ENCODE measurements at regions not wholly inside any gene's neighbourhood (a gene's known extent, or its start where the extent isn't known, plus 50 kb on each side); places are given as distances from the start of the nearest gene placed in this dataset.

DNA sequence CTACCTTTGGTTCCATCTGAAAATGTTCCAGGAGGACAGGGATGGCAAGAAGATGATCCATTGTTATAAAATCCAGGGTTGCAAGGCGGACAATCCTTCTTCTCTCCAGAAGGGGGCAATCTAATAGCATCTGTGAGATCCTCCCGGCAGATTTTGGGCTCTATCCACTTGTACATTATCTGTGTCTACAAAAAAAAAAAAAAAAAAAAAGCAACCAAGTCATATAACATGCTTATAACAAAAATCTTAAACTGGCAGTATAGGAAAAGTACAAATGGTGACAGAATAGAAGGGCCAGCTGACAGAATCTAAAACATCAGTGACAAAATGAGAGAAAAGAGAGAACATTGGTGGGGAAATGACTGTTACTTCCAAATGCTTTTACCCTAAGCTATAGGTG is 132.7 kb downstream of the ELAPOR2 start:
- H3K27me3 ChIP-seq (replicated peaks in 1 of 4; ENCODE audit: control extremely low read depth in 1 of 4, control insufficient read depth in 3 of 4, insufficient read depth in 4 of 4, low read length in 3 of 4), result no peaks in the 10 kb centered on the region
- H3K4me2 ChIP-seq (replicated peaks; ENCODE audit: low read depth, low read length, poor library complexity, severe bottlenecking), result no peak overlapping the region
- TF ChIP-seq EZH2 (IDR thresholded peaks at IDR 0.05; ENCODE audit: borderline replicate concordance, insufficient read depth, low read depth, low read length, poor library complexity, severe bottlenecking), result no peak
- TF ChIP-seq, protein P1, sequence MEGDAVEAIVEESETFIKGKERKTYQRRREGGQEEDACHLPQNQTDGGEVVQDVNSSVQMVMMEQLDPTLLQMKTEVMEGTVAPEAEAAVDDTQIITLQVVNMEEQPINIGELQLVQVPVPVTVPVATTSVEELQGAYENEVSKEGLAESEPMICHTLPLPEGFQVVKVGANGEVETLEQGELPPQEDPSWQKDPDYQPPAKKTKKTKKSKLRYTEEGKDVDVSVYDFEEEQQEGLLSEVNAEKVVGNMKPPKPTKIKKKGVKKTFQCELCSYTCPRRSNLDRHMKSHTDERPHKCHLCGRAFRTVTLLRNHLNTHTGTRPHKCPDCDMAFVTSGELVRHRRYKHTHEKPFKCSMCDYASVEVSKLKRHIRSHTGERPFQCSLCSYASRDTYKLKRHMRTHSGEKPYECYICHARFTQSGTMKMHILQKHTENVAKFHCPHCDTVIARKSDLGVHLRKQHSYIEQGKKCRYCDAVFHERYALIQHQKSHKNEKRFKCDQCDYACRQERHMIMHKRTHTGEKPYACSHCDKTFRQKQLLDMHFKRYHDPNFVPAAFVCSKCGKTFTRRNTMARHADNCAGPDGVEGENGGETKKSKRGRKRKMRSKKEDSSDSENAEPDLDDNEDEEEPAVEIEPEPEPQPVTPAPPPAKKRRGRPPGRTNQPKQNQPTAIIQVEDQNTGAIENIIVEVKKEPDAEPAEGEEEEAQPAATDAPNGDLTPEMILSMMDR (IDR thresholded peaks at IDR 0.05), result peak; percentile 81
- H2AFZ ChIP-seq (ENCODE audit: insufficient read depth, low read depth, low read length, poor library complexity, severe bottlenecking), result no peak overlapping the region
- peaks cover 4 to 6% of the 10 kb centered on the region in 2 donors for H3K4me1 ChIP-seq (ENCODE audit: control insufficient read depth in 2 of 2, insufficient read depth in 2 of 2, low read length in 2 of 2)
- ATAC-seq (ENCODE audit: low read depth) (peak; percentile 41), DNase-seq (peak; percentile 56)
- no peaks in the 10 kb centered on the region for H3K36me3 ChIP-seq (replicated peaks in 1 of 2; ENCODE audit: control extremely low read depth in 1 of 2, control insufficient read depth in 1 of 2, extremely low read depth in 1 of 2, insufficient read depth in 2 of 2, low read length in 1 of 2)
- ChIA-PET POLR2A (no interaction called here), CTCF (interaction anchor here (0.6 to 7.1 kb wide), 19 partner anchors 8 to 490 kb away, joined by 3 to 70 read pairs (median 5); partner anchors contain the start of gene DMTF1)
- Mint-ChIP-seq H3K4me3 (no peak overlapping the region), H3K27me3 (no peaks in the 10 kb centered on the region), H3K27ac (no peak overlapping the region), H3K4me1 (peaks cover 8% of the 10 kb centered on the region), H3K9me3 (ENCODE audit: insufficient read depth) (peaks cover 6% of the 10 kb centered on the region)
- intact Hi-C loops (cut with micrococcal nuclease), result loop anchor here (1.0 to 2.0 kb wide), 3 partner anchors 222 to 490 kb away; no protein-coding TSS in a partner anchor
- no peak overlapping the region for H3K27ac ChIP-seq (ENCODE audit: low read length in 2 of 2)
- H3K79me2 ChIP-seq (ENCODE audit: control insufficient read depth, insufficient read depth, low read length), result no peaks in the 10 kb centered on the region
- H3K9me3 ChIP-seq (ENCODE audit: control extremely low read depth in 1 of 3, control insufficient read depth in 2 of 3, insufficient read depth in 1 of 3, low read length in 2 of 3), result no peaks in the 10 kb centered on the region
- no CpG with 5 or more reads among the region's 2 CpGs for WGBS (ENCODE audit: insufficient coverage)
- H4K20me1 ChIP-seq (ENCODE audit: control insufficient read depth, insufficient read depth, low read length, poor library complexity, severe bottlenecking), result no peaks in the 10 kb centered on the region
- H3K4me3 ChIP-seq (ENCODE audit: control extremely low read depth in 1 of 5, extremely low read depth in 1 of 5, insufficient read depth in 1 of 5, low read depth in 2 of 5, low read length in 4 of 5), result no peak overlapping the region
- H3K9ac ChIP-seq (ENCODE audit: low read length), result no peak overlapping the region

- no peaks in the 10 kb centered on the region for H3K36me3 ChIP-seq (replicated peaks in 1 of 2; ENCODE audit: control extremely low read depth in 1 of 2, control insufficient read depth in 1 of 2, extremely low read depth in 1 of 2, insufficient read depth in 2 of 2, low read length in 1 of 2)
- H3K79me2 ChIP-seq (ENCODE audit: control insufficient read depth, insufficient read depth, low read length), result no peaks in the 10 kb centered on the region
- no peaks in the 10 kb centered on the region for H4K20me1 ChIP-seq (ENCODE audit: control insufficient read depth, insufficient read depth, low read length, poor library complexity, severe bottlenecking)
- TF ChIP-seq, protein P1 (IDR thresholded peaks at IDR 0.05), result no peak
- no peak for TF ChIP-seq EZH2 (IDR thresholded peaks at IDR 0.05; ENCODE audit: borderline replicate concordance, insufficient read depth, low read depth, low read length, poor library complexity, severe bottlenecking)
- H2AFZ ChIP-seq (ENCODE audit: insufficient read depth, low read depth, low read length, poor library complexity, severe bottlenecking), result no peak overlapping the region
- Mint-ChIP-seq H3K27ac (no peak overlapping the region), H3K9me3 (ENCODE audit: insufficient read depth) (peaks cover 6% of the 10 kb centered on the region), H3K4me1 (peaks cover 8% of the 10 kb centered on the region), H3K4me3 (no peak overlapping the region), H3K27me3 (no peaks in the 10 kb centered on the region)
- no peak overlapping the region for H3K27ac ChIP-seq (ENCODE audit: low read length in 2 of 2)
- H3K4me1 ChIP-seq (ENCODE audit: control insufficient read depth in 2 of 2, insufficient read depth in 2 of 2, low read length in 2 of 2), result peaks cover 4 to 6% of the 10 kb centered on the region in 2 donors
- ChIA-PET POLR2A (no interaction called here), CTCF (interaction anchor here (1.1 to 7.1 kb wide), 6 partner anchors 9 to 492 kb away, joined by 4 to 70 read pairs (median 12); no protein-coding TSS in a partner anchor)
- no peak overlapping the region for H3K9ac ChIP-seq (ENCODE audit: low read length)
- no peak overlapping the region for H3K4me3 ChIP-seq (ENCODE audit: control extremely low read depth in 1 of 5, extremely low read depth in 1 of 5, insufficient read depth in 1 of 5, low read depth in 2 of 5, low read length in 4 of 5)
- no CpG with 5 or more reads among the region's 1 CpG for WGBS (ENCODE audit: insufficient coverage)
- no peak for ATAC-seq (ENCODE audit: low read depth)
- H3K4me2 ChIP-seq (replicated peaks; ENCODE audit: low read depth, low read length, poor library complexity, severe bottlenecking), result no peak overlapping the region
- no peaks in the 10 kb centered on the region for H3K9me3 ChIP-seq (ENCODE audit: control extremely low read depth in 1 of 3, control insufficient read depth in 2 of 3, insufficient read depth in 1 of 3, low read length in 2 of 3)
- no peak for DNase-seq
- intact Hi-C loops (cut with micrococcal nuclease), result no loop called here
- H3K27me3 ChIP-seq (replicated peaks in 1 of 4; ENCODE audit: control extremely low read depth in 1 of 4, control insufficient read depth in 3 of 4, insufficient read depth in 4 of 4, low read length in 3 of 4), result no peaks in the 10 kb centered on the region
These were observed 134.2 kb downstream of the ELAPOR2 start for GRCh38 chr7:86925221-86925620.
